ENCODE measurements at regions not wholly inside any gene's neighbourhood (a gene's known extent, or its start where the extent isn't known, plus 50 kb on each side); places are given as distances from the start of the nearest gene placed in this dataset.
"Not testable (repeated sequence)": the region's sequence is repeated elsewhere in the genome, so short reads cannot be mapped to it uniquely, and the experiment has no call there.

DNA sequence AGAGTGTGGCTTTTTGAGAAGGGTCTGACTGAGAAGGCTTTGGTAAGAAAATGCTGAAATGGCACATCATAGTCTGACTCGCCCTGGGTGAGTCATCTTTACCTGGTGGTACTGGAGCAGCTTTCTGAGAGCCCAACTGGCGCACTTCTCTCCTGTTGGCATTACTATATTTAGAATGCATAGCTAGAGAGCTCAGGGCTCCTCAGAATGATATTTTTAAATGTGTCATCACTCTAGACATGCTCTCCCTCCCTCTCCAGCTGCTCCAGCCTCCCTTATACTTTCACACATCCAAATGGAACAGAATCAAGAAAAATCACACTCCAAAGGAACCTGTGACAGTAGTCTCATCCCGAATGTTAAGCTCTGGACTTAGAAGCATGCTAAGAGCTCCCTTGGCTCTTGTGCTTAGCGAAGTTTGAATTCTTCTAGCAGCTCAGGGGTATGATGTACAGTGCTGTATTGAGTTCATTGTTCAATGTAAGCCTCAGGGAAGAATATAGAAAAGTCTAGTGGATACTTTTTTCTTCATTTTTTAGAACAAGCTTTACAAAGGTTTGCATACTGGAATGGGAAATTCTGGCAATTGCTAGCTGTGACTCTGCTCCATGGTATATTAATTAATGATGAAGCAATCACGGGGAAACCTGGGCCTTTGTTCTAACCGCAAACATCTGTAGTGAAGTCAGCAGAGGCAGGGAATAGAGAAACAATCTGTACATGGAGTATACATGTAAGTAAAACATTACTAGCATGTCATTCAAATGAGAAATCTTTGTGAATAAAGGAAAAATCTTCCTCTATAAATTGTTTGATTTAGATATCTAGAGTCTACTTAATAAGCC lies 751.2 kb upstream of the NRXN1 start:
- TF ChIP-seq, protein P1, sequence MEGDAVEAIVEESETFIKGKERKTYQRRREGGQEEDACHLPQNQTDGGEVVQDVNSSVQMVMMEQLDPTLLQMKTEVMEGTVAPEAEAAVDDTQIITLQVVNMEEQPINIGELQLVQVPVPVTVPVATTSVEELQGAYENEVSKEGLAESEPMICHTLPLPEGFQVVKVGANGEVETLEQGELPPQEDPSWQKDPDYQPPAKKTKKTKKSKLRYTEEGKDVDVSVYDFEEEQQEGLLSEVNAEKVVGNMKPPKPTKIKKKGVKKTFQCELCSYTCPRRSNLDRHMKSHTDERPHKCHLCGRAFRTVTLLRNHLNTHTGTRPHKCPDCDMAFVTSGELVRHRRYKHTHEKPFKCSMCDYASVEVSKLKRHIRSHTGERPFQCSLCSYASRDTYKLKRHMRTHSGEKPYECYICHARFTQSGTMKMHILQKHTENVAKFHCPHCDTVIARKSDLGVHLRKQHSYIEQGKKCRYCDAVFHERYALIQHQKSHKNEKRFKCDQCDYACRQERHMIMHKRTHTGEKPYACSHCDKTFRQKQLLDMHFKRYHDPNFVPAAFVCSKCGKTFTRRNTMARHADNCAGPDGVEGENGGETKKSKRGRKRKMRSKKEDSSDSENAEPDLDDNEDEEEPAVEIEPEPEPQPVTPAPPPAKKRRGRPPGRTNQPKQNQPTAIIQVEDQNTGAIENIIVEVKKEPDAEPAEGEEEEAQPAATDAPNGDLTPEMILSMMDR (IDR thresholded peaks at IDR 0.05; ENCODE audit: control insufficient read depth, insufficient read depth, low read depth, low read length, missing control alignments) = no peak
- DNase-seq (ENCODE audit: low read depth) = no peak

DNA sequence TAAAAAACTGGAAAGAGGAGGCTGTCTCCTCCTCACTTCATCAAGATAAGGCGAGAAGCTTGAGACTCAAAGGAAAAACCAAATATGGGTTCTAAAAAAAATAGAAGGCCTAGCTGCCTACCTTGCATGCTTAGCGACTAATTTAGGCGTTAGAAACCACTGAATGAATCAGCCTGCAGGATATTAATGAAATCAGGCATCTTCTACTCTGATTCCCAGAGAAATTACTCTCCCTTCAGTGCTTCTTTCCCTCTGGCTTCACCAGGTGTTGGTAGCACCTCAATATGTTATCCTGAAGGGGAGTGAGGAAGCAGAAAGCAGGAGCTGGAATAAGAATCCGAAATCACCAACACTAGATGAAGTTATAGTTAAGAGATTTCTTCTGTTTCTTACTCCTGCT lies 749.8 kb upstream of the NRXN1 start:
- no peak for DNase-seq (ENCODE audit: low read depth)
- TF ChIP-seq, protein P1 (IDR thresholded peaks at IDR 0.05; ENCODE audit: control insufficient read depth, insufficient read depth, low read depth, low read length, missing control alignments) = no peak
- H3K4me3 ChIP-seq (ENCODE audit: control insufficient read depth, low read depth, low read length) = no peak overlapping the region

More for the DNA sequence above, 751.2 kb upstream of the NRXN1 start:
- no peak overlapping the region for H3K4me3 ChIP-seq (ENCODE audit: control insufficient read depth, low read depth, low read length)

GRCh38 chr2:51780353-51780752 lies 748.4 kb upstream of the NRXN1 start:
- DNase-seq (ENCODE audit: low read depth) = no peak
- no peak overlapping the region for H3K4me3 ChIP-seq (ENCODE audit: control insufficient read depth, low read depth, low read length)
- TF ChIP-seq, protein P1 (IDR thresholded peaks at IDR 0.05; ENCODE audit: control insufficient read depth, insufficient read depth, low read depth, low read length, missing control alignments) = no peak

DNA sequence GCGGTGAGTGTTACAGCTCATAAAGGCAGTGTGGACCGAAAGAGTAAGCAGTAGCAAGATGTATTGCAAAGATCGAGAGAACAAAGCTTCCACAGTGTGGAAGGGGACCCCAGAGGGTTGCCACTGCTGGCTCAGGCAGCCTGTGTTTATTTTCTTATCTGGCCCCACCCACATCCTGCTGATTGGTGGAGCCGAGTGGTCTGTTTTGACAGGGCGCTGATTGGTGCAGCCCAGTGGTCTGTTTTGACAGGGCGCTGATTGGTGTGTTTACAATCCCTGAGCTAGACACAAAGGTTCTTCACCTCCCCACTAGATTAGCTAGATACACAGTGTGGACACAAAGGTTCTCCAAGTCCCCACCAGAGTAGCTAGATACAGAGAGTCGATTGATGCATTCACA lies 747.8 kb upstream of the NRXN1 start:
- DNase-seq (ENCODE audit: low read depth); H3K4me3 ChIP-seq (ENCODE audit: control insufficient read depth, low read depth, low read length): not testable (repeated sequence)

- no peak overlapping the region for H3K4me3 ChIP-seq (ENCODE audit: control insufficient read depth, low read depth, low read length)
- TF ChIP-seq, protein P1 (IDR thresholded peaks at IDR 0.05; ENCODE audit: control insufficient read depth, insufficient read depth, low read depth, low read length, missing control alignments) = no peak
- DNase-seq (ENCODE audit: low read depth) = no peak
These were observed 746.9 kb upstream of the NRXN1 start for GRCh38 chr2:51778806-51779205.

DNA sequence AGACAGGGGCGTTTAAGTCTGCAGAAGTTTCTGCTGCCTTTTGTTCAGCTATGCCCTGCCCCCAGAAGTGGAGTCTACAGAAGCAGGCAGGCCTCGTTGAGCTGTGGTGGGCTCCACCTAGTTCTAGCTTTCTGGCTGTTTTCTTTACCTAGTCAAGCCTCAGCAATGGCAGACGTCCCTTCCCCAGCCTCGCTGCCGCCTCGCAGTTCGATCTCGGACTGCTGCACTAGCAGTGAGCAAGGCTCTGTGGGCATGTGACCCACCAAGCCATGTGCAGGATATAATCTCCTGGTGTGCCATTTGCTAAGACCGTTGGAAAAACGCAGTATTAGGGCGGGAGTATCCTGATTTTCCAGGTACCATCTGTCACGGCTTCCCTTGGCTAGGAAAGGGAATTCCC lies 742.7 kb upstream of the NRXN1 start:
- H3K4me3 ChIP-seq (ENCODE audit: control insufficient read depth, low read depth, low read length); DNase-seq (ENCODE audit: low read depth): not testable (repeated sequence)

DNA sequence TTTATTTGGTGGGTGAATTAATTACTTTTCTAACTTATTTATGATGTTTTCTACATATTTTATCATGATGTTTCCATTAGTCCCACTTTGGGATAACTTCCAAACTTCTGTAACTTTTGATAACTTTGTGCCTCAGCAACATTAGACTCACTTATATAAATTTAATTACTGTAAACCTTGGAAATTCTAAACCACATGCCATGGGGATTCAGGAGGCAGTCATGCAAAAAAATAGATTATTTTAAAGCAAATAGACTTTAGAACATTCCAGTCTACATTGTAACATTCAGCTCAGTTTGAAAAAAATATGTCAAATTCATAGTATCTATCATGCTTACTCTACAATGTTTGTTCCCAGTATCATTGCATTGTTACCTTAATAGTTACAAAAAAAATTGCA lies 728.5 kb upstream of the NRXN1 start:
- no peak overlapping the region for H3K4me3 ChIP-seq (ENCODE audit: control insufficient read depth, low read depth, low read length)
- TF ChIP-seq, protein P1 (IDR thresholded peaks at IDR 0.05; ENCODE audit: control insufficient read depth, insufficient read depth, low read depth, low read length, missing control alignments) = no peak
- no peak for DNase-seq (ENCODE audit: low read depth)

DNA sequence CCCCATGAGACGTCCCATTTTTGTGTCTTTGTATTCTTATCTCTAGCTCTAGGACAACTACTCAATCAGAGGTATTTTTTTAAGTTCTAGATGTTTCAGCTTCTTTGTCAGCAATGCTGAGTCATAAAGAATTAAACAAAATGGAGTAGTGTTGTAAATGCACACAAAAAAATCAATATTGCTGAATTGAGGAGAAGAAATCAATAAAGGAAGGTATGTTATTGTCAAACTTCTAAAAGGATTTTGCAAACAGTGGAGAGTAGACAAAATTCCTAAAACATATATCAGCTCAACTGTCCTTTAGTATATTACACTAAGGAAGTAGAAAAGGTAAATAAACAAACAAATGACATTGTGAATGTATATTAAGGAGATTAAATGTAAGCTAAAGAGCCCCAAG lies 726.1 kb upstream of the NRXN1 start:
- H3K4me3 ChIP-seq (ENCODE audit: control insufficient read depth, low read depth, low read length) = no peak overlapping the region
- TF ChIP-seq, protein P1 (IDR thresholded peaks at IDR 0.05; ENCODE audit: control insufficient read depth, insufficient read depth, low read depth, low read length, missing control alignments) = no peak
- DNase-seq (ENCODE audit: low read depth) = no peak
